Activated naive CD4-positive, alpha-beta T cell treated with anti-CD3 and anti-CD28 coated beads, Interleukin-2, amount 50 U/mL, for 24 hours (primary cell): ENCODE measurements at regions not wholly inside any gene's neighbourhood (a gene's known extent, or its start where the extent isn't known, plus 50 kb on each side); places are given as distances from the start of the nearest gene placed in this dataset.
"Not testable (repeated sequence)": the region's sequence is repeated elsewhere in the genome, so short reads cannot be mapped to it uniquely, and the experiment has no call there.

Experiments
- H3K27ac Mint-ChIP-seq: one replicate; pipeline ENCODE4 v1.8.0; 2021; ENCODE audit warnings: mild to moderate bottlenecking, mixed read lengths
- H3K27me3 Mint-ChIP-seq: one replicate; pipeline ENCODE4 v1.8.0; 2021; ENCODE audit warnings: mixed read lengths
- H3K36me3 Mint-ChIP-seq: one replicate; pipeline ENCODE4 v1.8.0; 2021; ENCODE audit warnings: mixed read lengths
- H3K4me1 Mint-ChIP-seq: one replicate; pipeline ENCODE4 v1.8.0; 2021; ENCODE audit warnings: mixed read lengths
- H3K4me3 Mint-ChIP-seq: one replicate; pipeline ENCODE4 v1.8.0; 2021; ENCODE audit warnings: mild to moderate bottlenecking, mixed read lengths
- H3K9me3 Mint-ChIP-seq: one replicate; pipeline ENCODE4 v1.8.0; 2021; ENCODE audit warnings: mixed read lengths

- H3K27ac Mint-ChIP-seq = no peak overlapping the region
- H3K4me3 Mint-ChIP-seq = no peak overlapping the region
- no peaks in the 10 kb centered on the region for H3K4me1 Mint-ChIP-seq
- peaks cover 7% of the 10 kb centered on the region for H3K27me3 Mint-ChIP-seq
- no peaks in the 10 kb centered on the region for H3K9me3 Mint-ChIP-seq
- no peaks in the 10 kb centered on the region for H3K36me3 Mint-ChIP-seq
Observed at GRCh38 chr13:59371229-59371628, 792.5 kb downstream of the DIAPH3 start.

DNA sequence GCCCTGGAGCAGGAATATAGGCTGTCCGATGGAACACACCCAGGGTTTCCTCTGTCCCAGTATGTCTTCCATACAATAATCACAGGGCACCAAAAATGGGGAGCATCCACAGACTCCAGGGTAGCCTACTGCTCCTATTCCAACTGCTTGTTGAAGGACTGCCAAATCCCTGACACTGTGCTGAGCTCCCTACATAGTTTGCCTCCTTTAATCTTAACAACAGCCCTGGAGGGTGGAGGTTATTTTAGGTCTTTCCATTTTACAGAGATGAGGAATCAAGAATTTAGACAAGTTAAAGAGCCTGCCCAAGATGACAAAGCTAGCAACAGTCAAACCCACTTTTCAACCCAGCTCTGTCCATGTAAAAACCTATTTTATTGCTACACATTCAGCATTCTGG is 790.4 kb downstream of the DIAPH3 start:
- no peaks in the 10 kb centered on the region for H3K4me1 Mint-ChIP-seq
- H3K27me3 Mint-ChIP-seq = peaks cover 10% of the 10 kb centered on the region

GRCh38 chr13:59374691-59375090 is 789.0 kb downstream of the DIAPH3 start:
- no peak overlapping the region for H3K4me3 Mint-ChIP-seq
- H3K36me3 Mint-ChIP-seq = no peaks in the 10 kb centered on the region
- peaks cover 11% of the 10 kb centered on the region for H3K27me3 Mint-ChIP-seq
- H3K9me3 Mint-ChIP-seq = peaks cover 7% of the 10 kb centered on the region
- no peaks in the 10 kb centered on the region for H3K4me1 Mint-ChIP-seq
- no peak overlapping the region for H3K27ac Mint-ChIP-seq

More for the DNA sequence above, 790.4 kb downstream of the DIAPH3 start:
- H3K36me3 Mint-ChIP-seq = no peaks in the 10 kb centered on the region
- H3K27ac Mint-ChIP-seq = no peak overlapping the region
- H3K4me3 Mint-ChIP-seq = no peak overlapping the region
- H3K9me3 Mint-ChIP-seq = peaks cover 3% of the 10 kb centered on the region

DNA sequence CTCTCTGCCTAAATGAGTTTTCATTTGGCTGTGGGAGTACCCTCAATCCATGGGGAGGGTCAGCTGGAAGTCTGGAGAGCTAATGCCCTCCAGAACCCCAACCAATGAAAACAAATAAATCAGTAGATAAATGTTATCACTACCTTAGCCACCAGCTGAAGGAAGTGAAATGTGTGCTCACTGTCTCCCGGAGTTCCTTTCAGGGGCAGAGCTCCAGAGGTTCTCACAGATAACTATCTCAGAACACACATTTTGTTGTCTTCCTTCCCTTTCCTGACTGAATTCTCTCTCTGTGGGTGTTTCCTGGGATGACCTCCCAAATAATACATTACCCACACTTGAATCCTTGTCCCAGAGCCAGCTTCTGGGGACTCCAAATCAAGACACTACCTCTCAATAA is 779.6 kb downstream of the DIAPH3 start:
- no peaks in the 10 kb centered on the region for H3K4me1 Mint-ChIP-seq

DNA sequence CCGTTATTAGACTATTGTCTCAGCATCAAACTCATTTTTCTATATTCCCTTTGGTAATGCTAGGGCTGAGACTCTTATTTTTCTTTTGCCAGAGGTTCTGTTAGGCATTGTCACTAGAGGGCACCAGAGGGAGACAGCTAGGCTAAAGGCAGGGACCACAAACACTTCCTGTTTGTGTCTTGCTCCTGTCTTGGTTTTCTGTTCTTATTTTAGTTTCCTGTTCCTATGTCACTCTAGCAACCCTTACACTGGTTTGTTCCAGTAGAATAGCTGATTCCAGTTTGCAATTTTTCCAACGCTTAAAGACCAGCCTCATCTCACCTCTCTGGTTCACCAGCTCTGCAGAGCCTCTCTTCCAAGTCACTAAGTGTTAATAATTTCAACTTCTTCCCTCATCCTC is 772.0 kb downstream of the DIAPH3 start:
- peaks cover 4% of the 10 kb centered on the region for H3K4me1 Mint-ChIP-seq
- no peak overlapping the region for H3K4me3 Mint-ChIP-seq
- H3K27ac Mint-ChIP-seq = no peak overlapping the region

More for the DNA sequence above, 779.6 kb downstream of the DIAPH3 start:
- H3K27me3 Mint-ChIP-seq = peaks cover 5% of the 10 kb centered on the region
- no peak overlapping the region for H3K27ac Mint-ChIP-seq
- no peaks in the 10 kb centered on the region for H3K36me3 Mint-ChIP-seq
- H3K4me3 Mint-ChIP-seq = no peak overlapping the region
- peaks cover 8% of the 10 kb centered on the region for H3K9me3 Mint-ChIP-seq

DNA sequence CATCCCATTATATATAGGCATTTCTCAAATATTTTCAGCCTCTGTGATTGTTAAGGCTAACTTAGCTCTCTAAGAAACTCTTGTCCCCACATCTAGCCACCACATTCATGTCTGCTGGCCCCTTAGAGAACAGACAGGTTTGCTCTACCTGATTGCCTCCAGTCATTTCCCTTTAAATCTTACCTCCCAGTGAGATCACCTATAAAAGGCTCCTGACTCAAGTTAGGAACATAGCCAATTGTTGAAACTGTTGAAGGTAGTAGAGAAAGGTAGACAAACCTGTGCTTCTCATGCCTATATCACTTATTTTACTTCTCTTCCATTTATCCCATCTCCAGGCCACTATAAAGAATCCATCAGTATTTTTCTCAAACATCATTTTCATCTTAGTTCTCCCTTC is 771.4 kb downstream of the DIAPH3 start:
- no peaks in the 10 kb centered on the region for H3K36me3 Mint-ChIP-seq
- H3K27ac Mint-ChIP-seq = no peak overlapping the region
- peaks cover 2% of the 10 kb centered on the region for H3K27me3 Mint-ChIP-seq
- H3K9me3 Mint-ChIP-seq = no peaks in the 10 kb centered on the region
- peaks cover 4% of the 10 kb centered on the region for H3K4me1 Mint-ChIP-seq
- H3K4me3 Mint-ChIP-seq = no peak overlapping the region

More for the DNA sequence above, 772.0 kb downstream of the DIAPH3 start:
- H3K9me3 Mint-ChIP-seq = no peaks in the 10 kb centered on the region
- no peaks in the 10 kb centered on the region for H3K36me3 Mint-ChIP-seq
- peaks cover 2% of the 10 kb centered on the region for H3K27me3 Mint-ChIP-seq

DNA sequence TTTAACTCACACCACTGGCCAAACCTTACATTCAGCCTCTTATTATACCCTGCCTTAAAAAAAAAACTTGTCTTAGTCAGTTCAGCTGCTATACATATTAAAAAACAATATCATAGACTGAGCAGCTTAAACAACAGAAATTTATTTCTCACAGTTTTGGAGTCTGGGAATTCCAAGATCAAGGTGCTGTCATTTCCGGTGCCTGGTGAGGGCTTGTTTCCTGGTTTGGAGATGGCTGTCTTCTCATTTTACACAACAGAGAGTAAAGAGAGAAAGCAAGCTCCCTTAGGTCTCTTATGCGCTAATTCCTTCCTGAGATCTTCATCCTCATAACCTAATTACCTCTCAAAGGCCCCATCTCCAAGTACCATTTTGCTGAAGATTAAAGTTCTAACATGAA is 769.2 kb downstream of the DIAPH3 start:
- Mint-ChIP-seq H3K27ac (no peak overlapping the region), H3K36me3 (no peaks in the 10 kb centered on the region), H3K9me3 (no peaks in the 10 kb centered on the region), H3K4me1 (peaks cover 4% of the 10 kb centered on the region), H3K4me3 (no peak overlapping the region), H3K27me3 (peaks cover 2% of the 10 kb centered on the region)

DNA sequence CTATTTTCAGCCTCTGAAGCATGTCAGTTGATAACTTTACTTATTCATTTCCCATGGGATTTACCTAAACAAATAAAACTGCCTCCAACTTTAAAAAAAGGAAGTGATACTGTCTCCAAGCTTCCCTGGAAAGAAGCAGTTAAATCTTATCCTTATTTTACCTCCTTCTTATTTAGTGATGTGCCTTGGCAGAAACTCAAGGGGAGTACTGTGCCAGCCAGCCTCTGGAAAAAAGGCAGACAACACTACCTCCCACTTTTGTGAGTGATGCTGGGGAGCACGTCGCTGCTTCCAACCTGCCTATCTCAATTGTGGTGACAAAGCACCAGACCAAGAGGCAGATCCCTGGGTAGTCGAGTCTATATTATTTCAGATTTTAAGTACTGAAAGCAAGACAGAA is 765.6 kb downstream of the DIAPH3 start:
- Mint-ChIP-seq H3K27ac (no peak overlapping the region), H3K4me3 (no peak overlapping the region), H3K36me3 (no peaks in the 10 kb centered on the region), H3K27me3 (peaks cover 3% of the 10 kb centered on the region), H3K4me1 (no peaks in the 10 kb centered on the region), H3K9me3 (no peaks in the 10 kb centered on the region)

GRCh38 chr13:59398661-59399060 is 765.1 kb downstream of the DIAPH3 start:
- H3K27me3 Mint-ChIP-seq = peaks cover 6% of the 10 kb centered on the region
- no peak overlapping the region for H3K27ac Mint-ChIP-seq
- H3K36me3 Mint-ChIP-seq = no peaks in the 10 kb centered on the region
- no peaks in the 10 kb centered on the region for H3K4me1 Mint-ChIP-seq
- H3K9me3 Mint-ChIP-seq = no peaks in the 10 kb centered on the region
- H3K4me3 Mint-ChIP-seq = no peak overlapping the region

GRCh38 chr13:59399513-59399912 is 764.2 kb downstream of the DIAPH3 start:
- H3K27ac Mint-ChIP-seq = no peak overlapping the region
- H3K36me3 Mint-ChIP-seq = no peaks in the 10 kb centered on the region
- no peaks in the 10 kb centered on the region for H3K4me1 Mint-ChIP-seq
- H3K27me3 Mint-ChIP-seq = peaks cover 6% of the 10 kb centered on the region
- H3K9me3 Mint-ChIP-seq = no peaks in the 10 kb centered on the region
- H3K4me3 Mint-ChIP-seq = no peak overlapping the region

DNA sequence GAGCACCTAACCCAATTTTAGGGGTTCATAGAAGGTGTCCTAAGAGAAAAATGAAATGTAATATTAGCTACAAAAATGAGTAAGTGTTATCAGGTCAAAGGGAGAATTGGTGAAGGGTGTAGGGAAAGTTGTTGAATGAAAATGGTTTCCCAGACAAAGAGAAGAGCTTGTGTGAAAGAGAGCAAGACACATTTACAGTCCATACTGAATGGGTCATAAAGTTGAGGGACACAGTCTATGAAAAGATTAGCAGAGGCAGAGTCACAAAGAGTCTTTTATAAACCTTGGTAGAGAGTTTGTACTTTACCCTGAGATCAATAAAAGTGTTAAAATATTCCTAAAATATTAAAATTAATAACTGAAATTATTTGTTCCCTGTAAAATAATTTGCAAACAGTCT is 759.4 kb downstream of the DIAPH3 start:
- Mint-ChIP-seq H3K27ac (no peak overlapping the region), H3K27me3 (peaks cover 4% of the 10 kb centered on the region), H3K36me3 (peaks cover 3% of the 10 kb centered on the region), H3K9me3 (peaks cover 12% of the 10 kb centered on the region), H3K4me1 (no peaks in the 10 kb centered on the region), H3K4me3 (no peak overlapping the region)

DNA sequence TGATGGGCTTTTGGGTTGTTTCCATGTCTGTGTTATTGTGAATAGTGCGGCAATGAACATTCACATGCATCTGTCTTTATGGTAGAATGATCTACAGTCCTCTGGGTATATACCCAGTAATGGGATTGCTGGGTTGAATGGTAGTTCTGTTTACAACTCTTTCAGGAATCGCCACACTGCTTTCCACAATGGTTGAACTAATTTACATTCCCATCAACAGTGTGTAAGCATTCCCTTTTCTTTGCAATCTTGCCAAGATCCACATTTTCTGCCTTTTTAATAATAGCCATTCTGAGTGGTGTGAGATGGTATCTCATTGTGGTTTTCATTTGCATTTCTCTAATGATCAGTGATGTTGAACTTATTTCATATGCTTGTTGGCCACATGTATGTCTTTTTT is 756.5 kb downstream of the DIAPH3 start:
- not testable (repeated sequence) for H3K36me3 Mint-ChIP-seq, H3K27me3 Mint-ChIP-seq, H3K4me3 Mint-ChIP-seq, H3K27ac Mint-ChIP-seq, H3K4me1 Mint-ChIP-seq
- peaks cover 12% of the 10 kb centered on the region for H3K9me3 Mint-ChIP-seq

GRCh38 chr13:59408738-59409137 is 755.0 kb downstream of the DIAPH3 start:
- Mint-ChIP-seq H3K9me3 (peaks cover 12% of the 10 kb centered on the region), H3K4me1 (no peaks in the 10 kb centered on the region), H3K4me3 (no peak overlapping the region)

DNA sequence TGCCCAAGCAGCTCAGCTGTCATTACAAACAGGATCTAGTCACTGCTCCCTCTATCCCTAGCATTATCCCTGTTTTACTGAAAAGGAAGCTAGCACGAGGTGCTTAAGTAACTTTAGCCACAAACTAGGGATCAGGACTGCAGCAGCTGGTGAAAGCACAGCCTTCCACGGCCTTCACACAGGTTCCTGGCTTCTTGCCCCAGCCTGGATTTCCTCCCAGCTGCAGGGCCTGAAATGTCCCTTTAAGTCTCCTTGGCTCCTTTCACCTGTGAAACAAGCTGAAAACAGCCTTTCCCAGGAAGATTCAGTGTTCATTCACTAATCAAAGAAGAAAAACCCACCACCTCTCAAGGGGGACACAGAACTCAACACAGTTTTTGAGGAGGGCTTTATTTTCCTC is 754.5 kb downstream of the DIAPH3 start:
- Mint-ChIP-seq H3K27me3 (peaks cover 3% of the 10 kb centered on the region), H3K4me1 (no peaks in the 10 kb centered on the region), H3K9me3 (peaks cover 12% of the 10 kb centered on the region), H3K36me3 (peaks cover 3% of the 10 kb centered on the region), H3K4me3 (no peak overlapping the region), H3K27ac (no peak overlapping the region)

More at GRCh38 chr13:59408738-59409137, 755.0 kb downstream of the DIAPH3 start:
- no peak overlapping the region for H3K27ac Mint-ChIP-seq
- H3K36me3 Mint-ChIP-seq = peaks cover 3% of the 10 kb centered on the region
- H3K27me3 Mint-ChIP-seq = peaks cover 3% of the 10 kb centered on the region

- Mint-ChIP-seq H3K4me1 (no peaks in the 10 kb centered on the region), H3K4me3 (no peak overlapping the region), H3K9me3 (peaks cover 12% of the 10 kb centered on the region), H3K27ac (no peak overlapping the region), H3K27me3 (peaks cover 3% of the 10 kb centered on the region), H3K36me3 (peaks cover 3% of the 10 kb centered on the region)
Observed at GRCh38 chr13:59409634-59410200, 754.0 kb downstream of the DIAPH3 start.

- Mint-ChIP-seq H3K36me3 (no peaks in the 10 kb centered on the region), H3K4me1 (no peaks in the 10 kb centered on the region), H3K27me3 (peaks cover 7% of the 10 kb centered on the region), H3K27ac (no peak overlapping the region), H3K4me3 (no peak overlapping the region), H3K9me3 (no peaks in the 10 kb centered on the region)
Observed at GRCh38 chr13:59413126-59413525, 750.6 kb downstream of the DIAPH3 start.

GRCh38 chr13:59414006-59414405 is 749.7 kb downstream of the DIAPH3 start:
- Mint-ChIP-seq H3K27ac (no peak overlapping the region), H3K9me3 (no peaks in the 10 kb centered on the region), H3K27me3 (peaks cover 7% of the 10 kb centered on the region), H3K4me3 (no peak overlapping the region), H3K4me1 (no peaks in the 10 kb centered on the region), H3K36me3 (no peaks in the 10 kb centered on the region)
